SK-N-SH (cell line): ENCODE measurements at regions not wholly inside any gene's neighbourhood (a gene's known extent, or its start where the extent isn't known, plus 50 kb on each side); places are given as distances from the start of the nearest gene placed in this dataset.

ENCODE experiments used
- CTCF ChIA-PET: fragments of 300-600, 350-600 bp; formaldehyde crosslinking; extraction: SDS; loops from one replicate; lab custom pipeline; 2021; lab: Yijun Ruan, JAX
- POLR2A ChIA-PET: fragments of 350-600 bp; sonication (Branson Sonifier 250); formaldehyde crosslinking; extraction: SDS; loops from one replicate; lab custom pipeline; 2020; ENCODE audit warnings: antibody characterized with exemption, inconsistent platforms; lab: Yijun Ruan, JAX
- DNase-seq: peaks from one replicate; pipeline ENCODE4 v3.0.0; 2012
- H2AFZ ChIP-seq: fragments of 200-600 bp; sonication (generic); 2 replicates; pipeline ENCODE4 v1.8.1; 2016; ENCODE audit warnings: antibody characterized with exemption, mild to moderate bottlenecking, low read depth
- H3F3A ChIP-seq: fragments of 200-600 bp; sonication (generic); replicated peaks from 2 replicates; pipeline ENCODE3; 2016; ENCODE audit warnings: antibody characterized with exemption, mild to moderate bottlenecking; ENCODE audit not compliant: insufficient read depth
- H3K27ac ChIP-seq, 2 experiments: fragments of 200-500 bp in 1 of 2; fragments of 200-600 bp in 1 of 2; sonication (Bioruptor generic) in 1 of 2; sonication (generic), shearing (Covaris generic) in 1 of 2; 2 replicates each; pipeline versions ENCODE4 v1.5.1 to v1.6.1; 2014 to 2016; ENCODE audit warnings: low read depth in 2 of 2, inconsistent platforms in 1 of 2, low read length in 1 of 2, mild to moderate bottlenecking in 1 of 2, mixed read lengths in 1 of 2
- H3K27me3 ChIP-seq: fragments of 200-600 bp; sonication (generic), shearing (Covaris generic); 2 replicates; pipeline ENCODE4 v1.6.1; 2016; ENCODE audit warnings: mixed run types; ENCODE audit not compliant: insufficient read depth
- H3K36me3 ChIP-seq, 2 experiments: fragments of 200-500 bp in 1 of 2; fragments of 200-600 bp in 1 of 2; sonication (Bioruptor generic) in 1 of 2; sonication (generic) in 1 of 2; replicated peaks in 1 of 2; 2 replicates each; pipeline versions ENCODE3 to v1.5.1; 2014 to 2016; ENCODE audit warnings: low read length in 1 of 2, mild to moderate bottlenecking in 1 of 2; ENCODE audit not compliant: insufficient read depth in 2 of 2, control insufficient read depth in 1 of 2
- H3K4me1 ChIP-seq, 2 experiments: fragments of 200-500 bp in 1 of 2; fragments of 200-600 bp in 1 of 2; sonication (Bioruptor generic) in 1 of 2; sonication (generic), shearing (Covaris generic) in 1 of 2; 2 replicates each; pipeline versions ENCODE4 v1.5.1 to v1.6.1; 2014 to 2016; ENCODE audit warnings: low read depth in 1 of 2, low read length in 1 of 2, mixed run types in 1 of 2; ENCODE audit not compliant: insufficient read depth in 2 of 2, control insufficient read depth in 1 of 2
- H3K4me2 ChIP-seq: fragments of 200-600 bp; sonication (generic), shearing (Covaris generic); 2 replicates; pipeline ENCODE4 v1.6.1; 2017; ENCODE audit warnings: mixed run types
- H3K4me3 ChIP-seq, 2 experiments: fragments of 200-500 bp in 1 of 2; fragments of 200-600 bp in 1 of 2; sonication (Bioruptor generic) in 1 of 2; sonication (generic), shearing (Covaris generic) in 1 of 2; 2 replicates each; pipeline versions ENCODE4 v1.5.1 to v1.8.1; 2014 to 2016; ENCODE audit warnings: low read depth in 2 of 2, inconsistent platforms in 1 of 2, low read length in 1 of 2, mild to moderate bottlenecking in 1 of 2, mixed read lengths in 1 of 2, moderate library complexity in 1 of 2
- H3K79me2 ChIP-seq: fragments of 200-600 bp; sonication (generic); 2 replicates; pipeline ENCODE4 v1.8.1; 2017; ENCODE audit warnings: mild to moderate bottlenecking; ENCODE audit not compliant: insufficient read depth
- H3K9ac ChIP-seq: fragments of 200-600 bp; sonication (generic); 2 replicates; pipeline ENCODE4 v1.6.1; 2017; ENCODE audit warnings: mixed run types
- H3K9me2 ChIP-seq: fragments of 200-600 bp; sonication (generic); 2 replicates; pipeline ENCODE4 v1.6.1; 2017; ENCODE audit warnings: mixed run types
- H3K9me3 ChIP-seq: fragments of 200-600 bp; sonication (generic); 2 replicates; pipeline ENCODE4 v1.6.1; 2017; ENCODE audit warnings: mixed run types, mild to moderate bottlenecking, moderate library complexity
- H4K20me1 ChIP-seq: fragments of 200-600 bp; sonication (generic); 2 replicates; pipeline ENCODE4 v1.6.1; 2017; ENCODE audit warnings: mild to moderate bottlenecking, mixed run types; ENCODE audit not compliant: insufficient read depth
- EP300 ChIP-seq, 2 experiments: IDR thresholded peaks; 2 replicates each; pipeline versions ENCODE4 v1.4.0 to v1.6.1; 2012; ENCODE audit warnings: borderline replicate concordance in 1 of 2, low read depth in 1 of 2, low read length in 1 of 2
- EZH2phosphoT487 ChIP-seq: fragments of 200-600 bp; sonication (generic); IDR thresholded peaks from 2 replicates; pipeline ENCODE4 v1.6.1; 2017; ENCODE audit warnings: low read depth, mixed run types, mild to moderate bottlenecking, antibody characterized with exemption, moderate library complexity, borderline replicate concordance
- FOSL2 ChIP-seq: IDR thresholded peaks from 2 replicates; pipeline ENCODE4 v1.4.0; 2012; ENCODE audit warnings: low read depth, mild to moderate bottlenecking, moderate library complexity, borderline replicate concordance
- FOXJ3 ChIP-seq: sonication (generic); formaldehyde crosslinking; IDR thresholded peaks from 2 replicates; pipeline ENCODE4 v1.5.1; 2020; ENCODE audit warnings: mild to moderate bottlenecking, missing genetic modification reagents
- FOXM1 ChIP-seq: IDR thresholded peaks from 2 replicates; pipeline ENCODE4 v1.4.0; 2012; ENCODE audit warnings: low read depth, mild to moderate bottlenecking
- MEF2A ChIP-seq: IDR thresholded peaks from 2 replicates; pipeline ENCODE4 v1.4.0; 2012; ENCODE audit warnings: low read depth, borderline replicate concordance
- RAD21 ChIP-seq: IDR thresholded peaks from 2 replicates; pipeline ENCODE4 v1.6.1; 2012; ENCODE audit warnings: mild to moderate bottlenecking, low read length
- REST ChIP-seq: IDR thresholded peaks from 2 replicates; pipeline ENCODE4 v1.6.1; 2012; ENCODE audit warnings: mild to moderate bottlenecking, low read depth, low read length, moderate library complexity
- TCF12 ChIP-seq: IDR thresholded peaks from 2 replicates; pipeline ENCODE4 v1.4.0; 2012
- USF1 ChIP-seq: IDR thresholded peaks from 2 replicates; pipeline ENCODE4 v1.4.0; 2012; ENCODE audit warnings: low read depth, borderline replicate concordance
- USF2 ChIP-seq: fragments of 150-350 bp; IDR thresholded peaks from 2 replicates; pipeline ENCODE4 v1.6.1; 2017; ENCODE audit warnings: antibody characterized with exemption, low read length, low read depth, borderline replicate concordance
- YY1 ChIP-seq: IDR thresholded peaks from 2 replicates; pipeline ENCODE4 v1.4.0; 2012; ENCODE audit warnings: low read depth, mild to moderate bottlenecking
- WGBS: methylation state at CpG from one replicate; pipeline ENCODE4 v1.1.6; 2017; ENCODE audit warnings: low lambda C conversion rate; 5-methylcytosine and 5-hydroxymethylcytosine counted together
- TF ChIP-seq, protein P1 (sequence below): fragments of 200-600 bp; sonication (generic); IDR thresholded peaks from 2 replicates; pipeline ENCODE4 v1.6.1; 2017; ENCODE audit warnings: antibody characterized with exemption, mild to moderate bottlenecking, moderate library complexity
- TF ChIP-seq, protein P2 (sequence below): IDR thresholded peaks from 2 replicates; pipeline ENCODE4; 2012

GRCh38 chrX:23616361-23616760 is 50.9 kb upstream of the PRDX4 start:
- Histone ChIP-seq H3K79me2 (no peaks in the 10 kb centered on the region), H3K9ac (no peak overlapping the region), H3K9me2 (no peaks in the 10 kb centered on the region), H3K9me3 (no peaks in the 10 kb centered on the region), H3K27me3 (no peaks in the 10 kb centered on the region; the same call in 1 of the 2 replicates), H3K36me3 (no peaks in the 10 kb centered on the region), H3F3A (no peaks in the 10 kb centered on the region), H3K4me2 (no peak overlapping the region), H3K27ac (no peak overlapping the region), H2AFZ (no peak overlapping the region), H3K4me1 (no peaks in the 10 kb centered on the region), H4K20me1 (no peaks in the 10 kb centered on the region), H3K4me3 (no peak overlapping the region)
- TF ChIP-seq FOSL2 (no peak), TCF12 (no peak), FOXJ3 (CRISPR knock-in tag) (no peak), MEF2A (no peak), USF2 (no peak), REST (no peak), FOXM1 (no peak), YY1 (no peak), EP300 (IDR thresholded peaks at IDR 0.05; ENCODE audit: borderline replicate concordance in 1 of 2, low read depth in 1 of 2, low read length in 1 of 2) (no peak), EZH2phosphoT487 (no peak), USF1 (no peak), RAD21 (peak; percentile 60)
- TF ChIP-seq, protein P1, sequence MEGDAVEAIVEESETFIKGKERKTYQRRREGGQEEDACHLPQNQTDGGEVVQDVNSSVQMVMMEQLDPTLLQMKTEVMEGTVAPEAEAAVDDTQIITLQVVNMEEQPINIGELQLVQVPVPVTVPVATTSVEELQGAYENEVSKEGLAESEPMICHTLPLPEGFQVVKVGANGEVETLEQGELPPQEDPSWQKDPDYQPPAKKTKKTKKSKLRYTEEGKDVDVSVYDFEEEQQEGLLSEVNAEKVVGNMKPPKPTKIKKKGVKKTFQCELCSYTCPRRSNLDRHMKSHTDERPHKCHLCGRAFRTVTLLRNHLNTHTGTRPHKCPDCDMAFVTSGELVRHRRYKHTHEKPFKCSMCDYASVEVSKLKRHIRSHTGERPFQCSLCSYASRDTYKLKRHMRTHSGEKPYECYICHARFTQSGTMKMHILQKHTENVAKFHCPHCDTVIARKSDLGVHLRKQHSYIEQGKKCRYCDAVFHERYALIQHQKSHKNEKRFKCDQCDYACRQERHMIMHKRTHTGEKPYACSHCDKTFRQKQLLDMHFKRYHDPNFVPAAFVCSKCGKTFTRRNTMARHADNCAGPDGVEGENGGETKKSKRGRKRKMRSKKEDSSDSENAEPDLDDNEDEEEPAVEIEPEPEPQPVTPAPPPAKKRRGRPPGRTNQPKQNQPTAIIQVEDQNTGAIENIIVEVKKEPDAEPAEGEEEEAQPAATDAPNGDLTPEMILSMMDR, result peak; percentile 68
- TF ChIP-seq, protein P2, sequence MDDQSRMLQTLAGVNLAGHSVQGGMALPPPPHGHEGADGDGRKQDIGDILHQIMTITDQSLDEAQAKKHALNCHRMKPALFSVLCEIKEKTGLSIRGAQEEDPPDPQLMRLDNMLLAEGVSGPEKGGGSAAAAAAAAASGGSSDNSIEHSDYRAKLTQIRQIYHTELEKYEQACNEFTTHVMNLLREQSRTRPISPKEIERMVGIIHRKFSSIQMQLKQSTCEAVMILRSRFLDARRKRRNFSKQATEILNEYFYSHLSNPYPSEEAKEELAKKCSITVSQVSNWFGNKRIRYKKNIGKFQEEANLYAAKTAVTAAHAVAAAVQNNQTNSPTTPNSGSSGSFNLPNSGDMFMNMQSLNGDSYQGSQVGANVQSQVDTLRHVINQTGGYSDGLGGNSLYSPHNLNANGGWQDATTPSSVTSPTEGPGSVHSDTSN, result no peak
- POLR2A ChIA-PET, result no interaction called here
- CTCF ChIA-PET, result interaction anchor here (0.5 to 1.5 kb wide), 7 partner anchors 8 to 1784 kb away, joined by 3 to 7 read pairs (median 3); no protein-coding TSS in a partner anchor
- WGBS, result 33% methylated on average over 5 of the region's 5 CpGs
- DNase-seq, result peak; percentile 44
